ENCODE measurements at regions not wholly inside any gene's neighbourhood (a gene's known extent, or its start where the extent isn't known, plus 50 kb on each side); places are given as distances from the start of the nearest gene placed in this dataset.

- TF ChIP-seq CTCF (IDR thresholded peaks at IDR 0.05) (no peak), POLR2A (IDR thresholded peaks at IDR 0.05) (no peak)
These were observed 315.2 kb upstream of the G2E3 start for GRCh38 chr14:30243805-30244204.
